Suprapubic skin (tissue), 4 donors: ENCODE measurements at regions not wholly inside any gene's neighbourhood (a gene's known extent, or its start where the extent isn't known, plus 50 kb on each side); places are given as distances from the start of the nearest gene placed in this dataset.

Experiments
- CTCF ChIP-seq, 2 donors: fragments of 200-600 bp in 1 of 2; fragments of 450-650 bp in 1 of 2; sonication (generic) in 1 of 2; IDR thresholded peaks; one replicate each; pipeline ENCODE4 v1.5.1; 2016 to 2019; ENCODE audit warnings: antibody characterized with exemption in 2 of 2, mild to moderate bottlenecking in 1 of 2, moderate library complexity in 1 of 2
- EP300 ChIP-seq: sonication (generic); formaldehyde crosslinking; IDR thresholded peaks from one replicate; pipeline ENCODE4 v1.6.1; 2017; ENCODE audit warnings: antibody characterized with exemption
- POLR2A ChIP-seq, 2 donors: fragments of 450-650 bp; IDR thresholded peaks; one replicate each; pipeline ENCODE4 v1.6.1; 2017; ENCODE audit warnings: antibody characterized with exemption in 2 of 2, mild to moderate bottlenecking in 2 of 2, moderate library complexity in 2 of 2
- POLR2AphosphoS5 ChIP-seq, 3 donors: sonication (generic); formaldehyde crosslinking; IDR thresholded peaks; one replicate each; pipeline ENCODE4 v1.6.1; 2017; ENCODE audit warnings: antibody characterized with exemption in 3 of 3

GRCh38 chr12:14057895-14058294 is 76.5 kb upstream of the GRIN2B start:
- no peak for TF ChIP-seq CTCF (IDR thresholded peaks at IDR 0.05)
- TF ChIP-seq POLR2A (IDR thresholded peaks at IDR 0.05) = no peak
- no peak for TF ChIP-seq EP300
- no peak for TF ChIP-seq POLR2AphosphoS5 (IDR thresholded peaks at IDR 0.05)
